LNCaP clone FGC (cell line): ENCODE measurements at regions not wholly inside any gene's neighbourhood (a gene's known extent, or its start where the extent isn't known, plus 50 kb on each side); places are given as distances from the start of the nearest gene placed in this dataset.

ENCODE experiments used
- DNase-seq: peaks from one replicate; pipeline ENCODE4 v3.0.0-alpha.2; 2011; ENCODE audit warnings: low read depth
- H3K4me3 ChIP-seq: 2 replicates; pipeline ENCODE4 v1.5.1; 2011; ENCODE audit warnings: mild to moderate bottlenecking, low read depth, low read length, control low read depth
- CTCF ChIP-seq: IDR thresholded peaks from 2 replicates; pipeline ENCODE4 v1.5.1; 2012; ENCODE audit warnings: mild to moderate bottlenecking; ENCODE audit not compliant: control insufficient read depth, insufficient read depth; ENCODE audit errors: extremely low read depth

GRCh38 chr2:78865667-78866066 lies 159.8 kb upstream of the REG3G start:
- H3K4me3 ChIP-seq: no peak overlapping the region
- DNase-seq: no peak
- TF ChIP-seq CTCF: no peak

GRCh38 chr2:78870343-78870967 lies 155.0 kb upstream of the REG3G start:
- no peak overlapping the region for H3K4me3 ChIP-seq
- TF ChIP-seq CTCF: no peak
- no peak for DNase-seq

- no peak for DNase-seq
- H3K4me3 ChIP-seq: no peak overlapping the region
- TF ChIP-seq CTCF: no peak
Measured at GRCh38 chr2:78873526-78873925, 152.0 kb upstream of the REG3G start.

GRCh38 chr2:78876316-78876688 lies 149.2 kb upstream of the REG3G start:
- no peak for TF ChIP-seq CTCF
- H3K4me3 ChIP-seq: no peak overlapping the region
- DNase-seq: no peak

GRCh38 chr2:78887446-78887845 lies 138.1 kb upstream of the REG3G start:
- no peak for TF ChIP-seq CTCF
- DNase-seq: no peak
- H3K4me3 ChIP-seq: no peak overlapping the region

- no peak for TF ChIP-seq CTCF
- DNase-seq: no peak
- H3K4me3 ChIP-seq: no peak overlapping the region
Measured at GRCh38 chr2:78890935-78891334, 134.6 kb upstream of the REG3G start.

GRCh38 chr2:78892295-78892694 lies 133.2 kb upstream of the REG3G start:
- no peak overlapping the region for H3K4me3 ChIP-seq
- DNase-seq: no peak
- no peak for TF ChIP-seq CTCF
